ENCODE measurements at regions not wholly inside any gene's neighbourhood (a gene's known extent, or its start where the extent isn't known, plus 50 kb on each side); places are given as distances from the start of the nearest gene placed in this dataset.
A peak's percentile ranks its signal among the peaks of the same experiment; 100 is the strongest.

GRCh38 chr4:102420563-102421398 is 75.5 kb upstream of the SLC39A8 start:
- TF ChIP-seq CTCF (conservative IDR thresholded peaks at IDR 0.05; ENCODE audit: low read depth, low read length) (peak; percentile 34), POLR2A (IDR thresholded peaks at IDR 0.05; ENCODE audit: low read depth, low read length) (no peak), MXI1 (IDR thresholded peaks at IDR 0.05; ENCODE audit: borderline replicate concordance, low read depth, low read length) (no peak), RCOR1 (IDR thresholded peaks at IDR 0.05; ENCODE audit: insufficient replicate concordance, low read length) (no peak), RFX5 (IDR thresholded peaks at IDR 0.05; ENCODE audit: low read depth, low read length) (no peak), RAD21 (IDR thresholded peaks at IDR 0.05; ENCODE audit: low read length) (peak; percentile 31; the same call in 1 of the 2 replicates), CEBPB (IDR thresholded peaks at IDR 0.05; ENCODE audit: low read depth, low read length) (no peak), MAZ (IDR thresholded peaks at IDR 0.05; ENCODE audit: borderline replicate concordance, low read depth, low read length) (no peak), BHLHE40 (IDR thresholded peaks at IDR 0.05; ENCODE audit: low read depth, low read length) (no peak), FOS (IDR thresholded peaks at IDR 0.05; ENCODE audit: low read depth, low read length) (no peak), ELK1 (IDR thresholded peaks at IDR 0.05; ENCODE audit: borderline replicate concordance, low read depth, low read length) (no peak), MAFK (IDR thresholded peaks at IDR 0.05; ENCODE audit: low read depth, low read length) (no peak)

All from IMR-90 (cell line).